ENCODE measurements at regions not wholly inside any gene's neighbourhood (a gene's known extent, or its start where the extent isn't known, plus 50 kb on each side); places are given as distances from the start of the nearest gene placed in this dataset.

GRCh38 chr2:187001248-187001647, 152.3 kb upstream of the ZSWIM2 start:
- TF ChIP-seq CTCF (IDR thresholded peaks at IDR 0.05; ENCODE audit: low read depth, low read length) (no peak), EZH2phosphoT487 (IDR thresholded peaks at IDR 0.05; ENCODE audit: low read depth) (no peak)

All from OCI-LY3 (cell line).